HCT116 (cell line): ENCODE measurements at regions not wholly inside any gene's neighbourhood (a gene's known extent, or its start where the extent isn't known, plus 50 kb on each side); places are given as distances from the start of the nearest gene placed in this dataset.

Source experiments
- ATAC-seq: fragments of 200-7000 bp; cut with Tn5 transposase; 2 replicates; pipeline ENCODE4 v1.9.1; 2020; ENCODE audit warnings: mild to moderate bottlenecking, moderate library complexity
- BruUV-seq: library from RNA; stranded (reverse); fragments of 400-500 nt; replicated peaks from 2 replicates; lab custom pipeline; 2021; lab: Mats Ljungman, UMichigan
- CTCF ChIA-PET: fragments of 300-600 bp; sonication (Branson Sonifier 250); formaldehyde crosslinking; loops from one replicate; lab custom pipeline; 2021; ENCODE audit warnings: antibody characterized with exemption; lab: Charles Lee
- POLR2A ChIA-PET: fragments of 300-600, 350-600 bp; sonication (Branson Sonifier 250); formaldehyde crosslinking; loops from one replicate; lab custom pipeline; 2021; ENCODE audit warnings: antibody characterized with exemption; lab: Charles Lee
- RAD21 ChIA-PET, 2 experiments: fragments of 300-600 bp; sonication (Branson Sonifier 250); formaldehyde crosslinking; loops; one replicate each; lab custom pipeline; 2023; ENCODE audit warnings: low total read pairs in 2 of 2; ENCODE audit not compliant: uncharacterized antibody in 2 of 2, unreplicated experiment in 2 of 2, low non-redundant PET in 1 of 2; lab: Charles Lee
- DNase-seq: peaks from one replicate; pipeline ENCODE4 v3.0.0-alpha.2; 2010; ENCODE audit warnings: low read depth, low spot score
- H2AFZ ChIP-seq: fragments of 200-600 bp; shearing (Covaris generic), sonication (generic); 2 replicates; pipeline ENCODE4 v1.6.1; 2017; ENCODE audit warnings: low read depth, mixed run types, mixed read lengths, antibody characterized with exemption, low read length; ENCODE audit not compliant: poor library complexity, severe bottlenecking
- H3K27ac ChIP-seq: 2 replicates; pipeline ENCODE4 v1.5.1; 2012; ENCODE audit warnings: low read depth, low read length
- H3K27me3 ChIP-seq: fragments of 200-600 bp; sonication (generic); 2 replicates; pipeline ENCODE4 v1.6.1; 2016; ENCODE audit warnings: mixed run types, low read length, mixed read lengths; ENCODE audit not compliant: insufficient read depth
- H3K36me3 ChIP-seq, 2 experiments: fragments of 200-500 bp in 1 of 2; fragments of 200-600 bp in 1 of 2; sonication (Bioruptor generic) in 1 of 2; sonication (generic) in 1 of 2; 2 replicates each; pipeline versions ENCODE4 v1.5.1 to v1.6.1; 2014 to 2016; ENCODE audit warnings: low read length in 2 of 2, inconsistent platforms in 1 of 2, mixed read lengths in 1 of 2, mixed run types in 1 of 2; ENCODE audit not compliant: insufficient read depth in 2 of 2, control insufficient read depth in 1 of 2
- H3K4me1 ChIP-seq, 2 experiments: fragments of 200-600 bp in 1 of 2; sonication (generic) in 1 of 2; 2 replicates each; pipeline versions ENCODE4 v1.5.1 to v1.6.1; 2012 to 2017; ENCODE audit warnings: low read length in 2 of 2, inconsistent platforms in 1 of 2, mild to moderate bottlenecking in 1 of 2, mixed read lengths in 1 of 2, mixed run types in 1 of 2, moderate library complexity in 1 of 2; ENCODE audit not compliant: insufficient read depth in 2 of 2, control insufficient read depth in 1 of 2
- H3K4me2 ChIP-seq: fragments of 200-600 bp; sonication (generic); 2 replicates; pipeline ENCODE4 v1.6.1; 2017; ENCODE audit warnings: mixed run types, low read length, mixed read lengths
- H3K4me3 ChIP-seq, 2 experiments: fragments of 200-600 bp in 1 of 2; sonication (generic) in 1 of 2; replicated peaks in 1 of 2; 2 replicates each; pipeline ENCODE4 v1.5.1; 2011 to 2016; ENCODE audit warnings: low read length in 2 of 2, control low read depth in 1 of 2, low read depth in 1 of 2, mild to moderate bottlenecking in 1 of 2, mixed read lengths in 1 of 2, mixed run types in 1 of 2
- H3K79me2 ChIP-seq: fragments of 200-600 bp; sonication (generic); 2 replicates; pipeline ENCODE4 v1.6.1; 2017; ENCODE audit warnings: mild to moderate bottlenecking, mixed run types, low read length, moderate library complexity, mixed read lengths; ENCODE audit not compliant: insufficient read depth
- H3K9ac ChIP-seq: fragments of 200-600 bp; sonication (generic); 2 replicates; pipeline ENCODE4 v1.6.1; 2016; ENCODE audit warnings: low read length, mixed read lengths
- H3K9me2 ChIP-seq: fragments of 200-600 bp; sonication (generic), shearing (Covaris generic); 2 replicates; pipeline ENCODE4 v1.6.1; 2017; ENCODE audit warnings: mixed run types, mild to moderate bottlenecking, moderate library complexity; ENCODE audit not compliant: insufficient read depth
- H3K9me3 ChIP-seq, 2 experiments: fragments of 200-500 bp in 1 of 2; fragments of 200-600 bp in 1 of 2; sonication (Bioruptor generic) in 1 of 2; sonication (generic) in 1 of 2; 2 replicates each; pipeline ENCODE4 v1.6.1; 2014 to 2017; ENCODE audit warnings: low read length in 2 of 2, mixed read lengths in 2 of 2, inconsistent platforms in 1 of 2, low read depth in 1 of 2, mild to moderate bottlenecking in 1 of 2, mixed run types in 1 of 2, moderate library complexity in 1 of 2; ENCODE audit not compliant: control insufficient read depth in 1 of 2, insufficient read depth in 1 of 2
- H4K20me1 ChIP-seq: fragments of 200-600 bp; sonication (generic), shearing (Covaris generic); 2 replicates; pipeline ENCODE4 v1.6.1; 2017; ENCODE audit warnings: mixed run types, mild to moderate bottlenecking, moderate library complexity; ENCODE audit not compliant: insufficient read depth
- ATF3 ChIP-seq: IDR thresholded peaks from 2 replicates; pipeline ENCODE4 v1.6.1; 2012
- CBX3 ChIP-seq: IDR thresholded peaks from 2 replicates; pipeline ENCODE4 v1.6.1; 2012; ENCODE audit warnings: low read depth
- CEBPB ChIP-seq: IDR thresholded peaks from 2 replicates; pipeline ENCODE4 v1.6.1; 2012; ENCODE audit warnings: low read depth
- CTCF ChIP-seq, 3 experiments: fragments of 200-600 bp in 1 of 3; sonication (generic) in 1 of 3; IDR thresholded peaks in 2 of 3; conservative IDR thresholded peaks in 1 of 3; 2 replicates each; pipeline ENCODE4 v1.5.1; 2012 to 2017; ENCODE audit warnings: low read depth in 2 of 3, low read length in 2 of 3, antibody characterized with exemption in 1 of 3, borderline replicate concordance in 1 of 3, control low read depth in 1 of 3, mild to moderate bottlenecking in 1 of 3, mixed read lengths in 1 of 3, mixed run types in 1 of 3, moderate library complexity in 1 of 3; ENCODE audit not compliant: insufficient read depth in 1 of 3
- FOSL1 ChIP-seq: IDR thresholded peaks from 2 replicates; pipeline ENCODE4 v1.6.1; 2012; ENCODE audit warnings: low read depth
- JUND ChIP-seq: IDR thresholded peaks from 2 replicates; pipeline ENCODE4 v1.6.1; 2012
- MAX ChIP-seq: IDR thresholded peaks from 2 replicates; pipeline ENCODE4 v1.6.1; 2012
- POLR2AphosphoS5 ChIP-seq: IDR thresholded peaks from 2 replicates; pipeline ENCODE4 v1.6.1; 2011; ENCODE audit warnings: mild to moderate bottlenecking, low read depth, low read length, moderate library complexity
- RAD21 ChIP-seq: IDR thresholded peaks from 2 replicates; pipeline ENCODE4 v1.6.1; 2012; ENCODE audit warnings: low read depth, mild to moderate bottlenecking
- REST ChIP-seq: IDR thresholded peaks from 2 replicates; pipeline ENCODE4 v1.6.1; 2012; ENCODE audit warnings: low read depth
- SRF ChIP-seq: IDR thresholded peaks from 2 replicates; pipeline ENCODE4 v1.6.1; 2012; ENCODE audit warnings: low read depth
- TCF7L2 ChIP-seq: IDR thresholded peaks from 2 replicates; pipeline ENCODE4 v1.7.0; 2011; ENCODE audit warnings: borderline replicate concordance, inconsistent platforms; ENCODE audit not compliant: insufficient read depth, insufficient read length; ENCODE audit errors: extremely low read depth
- YY1 ChIP-seq: IDR thresholded peaks from 2 replicates; pipeline ENCODE4 v1.6.1; 2011; ENCODE audit warnings: low read length, low read depth, moderate library complexity, mild to moderate bottlenecking; ENCODE audit not compliant: insufficient replicate concordance; ENCODE audit errors: extremely low read depth
- ZFX ChIP-seq: fragments of 450-650 bp; IDR thresholded peaks from 2 replicates; pipeline ENCODE4 v1.6.1; 2017
- ZNF274 ChIP-seq: fragments of 200-500 bp; sonication (Bioruptor generic); IDR thresholded peaks from 2 replicates; pipeline ENCODE4 v1.6.1; 2014; ENCODE audit warnings: mild to moderate bottlenecking, low read depth, low read length, inconsistent platforms
- intact Hi-C: fragments of 100-400 bp; cut with micrococcal nuclease; formaldehyde crosslinking; loops from 2 replicates; pipeline ENCODE4 v1.10.0; 2022

GRCh38 chr5:93226202-93226735 is 354.8 kb downstream of the NR2F1-AS1 start:
- DNase-seq, result no peak
- CTCF ChIA-PET, result no interaction called here
- TF ChIP-seq CEBPB (no peak), TCF7L2 (no peak), MAX (no peak), FOSL1 (no peak), SRF (no peak), RAD21 (no peak), ATF3 (no peak)
- no peak overlapping the region for H3K27ac ChIP-seq
- H3K4me3 ChIP-seq, result no peak overlapping the region
- H3K9me2 ChIP-seq, result no peaks in the 10 kb centered on the region
- H3K9me3 ChIP-seq, result no peaks in the 10 kb centered on the region
- H3K36me3 ChIP-seq, result no peaks in the 10 kb centered on the region
- no TSS peak for BruUV-seq
- H3K27me3 ChIP-seq, result no peaks in the 10 kb centered on the region
- no peak for ATAC-seq
- no peaks in the 10 kb centered on the region for H3K4me1 ChIP-seq
- RAD21 ChIA-PET, result no interaction called here
- H3K9ac ChIP-seq, result no peak overlapping the region
- H3K79me2 ChIP-seq, result no peaks in the 10 kb centered on the region
- no peaks in the 10 kb centered on the region for H4K20me1 ChIP-seq
- peak overlapping the region; percentile 82 for H2AFZ ChIP-seq
- intact Hi-C loops, result no loop called here
- H3K4me2 ChIP-seq, result no peak overlapping the region
- POLR2A ChIA-PET, result no interaction called here

GRCh38 chr5:93225748-93226147 is 355.3 kb downstream of the NR2F1-AS1 start:
- Histone ChIP-seq H3K9me2 (no peaks in the 10 kb centered on the region), H4K20me1 (no peaks in the 10 kb centered on the region), H3K4me1 (no peaks in the 10 kb centered on the region), H3K27ac (no peak overlapping the region), H3K79me2 (no peaks in the 10 kb centered on the region), H3K36me3 (no peaks in the 10 kb centered on the region), H2AFZ (peak overlapping the region; percentile 82), H3K27me3 (no peaks in the 10 kb centered on the region), H3K4me3 (no peak overlapping the region), H3K9ac (no peak overlapping the region), H3K4me2 (no peak overlapping the region), H3K9me3 (no peaks in the 10 kb centered on the region)
- no peak for ATAC-seq
- intact Hi-C loops, result no loop called here
- BruUV-seq, result no TSS peak
- RAD21 ChIA-PET, result no interaction called here
- POLR2A ChIA-PET, result no interaction called here
- CTCF ChIA-PET, result no interaction called here
- DNase-seq, result no peak
- TF ChIP-seq ZFX, result no peak
- TF ChIP-seq CBX3, result no peak
- TF ChIP-seq ZNF274, result no peak
- no peak for TF ChIP-seq RAD21
- TF ChIP-seq JUND, result no peak
- no peak for TF ChIP-seq FOSL1
- TF ChIP-seq REST, result no peak
- no peak for TF ChIP-seq YY1
- TF ChIP-seq POLR2AphosphoS5, result no peak
- no peak for TF ChIP-seq ATF3
- no peak for TF ChIP-seq CTCF (IDR thresholded peaks at IDR 0.05 in 2 of 3, conservative IDR thresholded peaks at IDR 0.05 in 1 of 3; ENCODE audit: borderline replicate concordance in 1 of 3, insufficient read depth in 1 of 3, low read depth in 2 of 3, low read length in 2 of 3)
